Esophagus squamous epithelium (tissue), 5 donors: ENCODE measurements at regions not wholly inside any gene's neighbourhood (a gene's known extent, or its start where the extent isn't known, plus 50 kb on each side); places are given as distances from the start of the nearest gene placed in this dataset.
"Not testable (repeated sequence)": the region's sequence is repeated elsewhere in the genome, so short reads cannot be mapped to it uniquely, and the experiment has no call there.

Experiments
- DNase-seq: peaks from one replicate; lab custom pipeline; 2025; lab: John Stamatoyannopoulos, UW
- H3K27ac ChIP-seq, 4 donors: fragments of 200-600 bp; sonication (generic); one replicate each; pipeline ENCODE4 v1.5.1; 2016 to 2019; ENCODE audit warnings: mild to moderate bottlenecking in 1 of 4
- H3K27me3 ChIP-seq, 4 donors: fragments of 200-600 bp; sonication (generic); 1 replicate in 3 of 4; 2 replicates in 1 of 4; pipeline versions ENCODE4 v1.5.1 to v1.6.0; 2017 to 2021; ENCODE audit warnings: antibody characterized with exemption in 1 of 4
- H3K36me3 ChIP-seq, 3 donors: fragments of 200-600 bp; sonication (generic); one replicate each; pipeline ENCODE4 v1.5.1; 2016 to 2019
- H3K4me1 ChIP-seq, 3 donors: fragments of 200-600 bp; sonication (generic); one replicate each; pipeline ENCODE4 v1.5.1; 2017 to 2019
- H3K4me3 ChIP-seq, 4 donors: fragments of 200-600 bp; sonication (generic); 1 replicate in 3 of 4; 2 replicates in 1 of 4; pipeline ENCODE4 v1.5.1; 2016 to 2019; ENCODE audit warnings: mild to moderate bottlenecking in 2 of 4, moderate library complexity in 1 of 4
- H3K9me3 ChIP-seq, 3 donors: fragments of 200-600 bp; sonication (generic); one replicate each; pipeline ENCODE4 v1.5.1; 2016 to 2019
- CTCF ChIP-seq, 6 experiments: fragments of 450-650 bp in 4 of 6; fragments of 200-600 bp in 2 of 6; sonication (generic) in 2 of 6; IDR thresholded peaks; one replicate each; pipeline ENCODE4 v1.5.1; 2016 to 2019; ENCODE audit warnings: antibody characterized with exemption in 6 of 6, mild to moderate bottlenecking in 4 of 6, moderate library complexity in 4 of 6
- POLR2A ChIP-seq, 4 donors: fragments of 450-650 bp; IDR thresholded peaks; one replicate each; pipeline ENCODE4 v1.6.1; 2017; ENCODE audit warnings: antibody characterized with exemption in 4 of 4, mild to moderate bottlenecking in 4 of 4, moderate library complexity in 3 of 4
- WGBS, 2 donors: methylation state at CpG; one replicate each; pipeline ENCODE4 v1.1.5; 2018; 5-methylcytosine and 5-hydroxymethylcytosine counted together
- intact Hi-C: fragments of 100-400 bp; cut with DNase I; formaldehyde crosslinking; loops from one replicate; pipeline ENCODE4 v1.15.0; 2022
- donor health status: DM: yes; HTN: yes; CAD: no.

- H3K27ac ChIP-seq, result no peak overlapping the region
- TF ChIP-seq CTCF (IDR thresholded peaks at IDR 0.05), result no peak
- no peak for TF ChIP-seq POLR2A (IDR thresholded peaks at IDR 0.05)
- no peaks in the 10 kb centered on the region for H3K36me3 ChIP-seq
- WGBS, 2 donors, result 73 to 75% methylated on average over 4 of the region's 5 CpGs
- intact Hi-C loops, result no loop called here
- no peaks in the 10 kb centered on the region for H3K9me3 ChIP-seq
- H3K4me3 ChIP-seq, result no peak overlapping the region
- H3K4me1 ChIP-seq, result no peaks in the 10 kb centered on the region
- no peaks in the 10 kb centered on the region for H3K27me3 ChIP-seq
- no peak for DNase-seq
Observed at GRCh38 chr3:146702237-146702636, 97.1 kb upstream of the PLSCR5 start.

- Histone ChIP-seq H3K27ac (no peak overlapping the region), H3K9me3 (no peaks in the 10 kb centered on the region), H3K27me3 (no peaks in the 10 kb centered on the region), H3K4me1 (no peaks in the 10 kb centered on the region), H3K4me3 (no peak overlapping the region), H3K36me3 (no peaks in the 10 kb centered on the region)
- DNase-seq, result no peak
- intact Hi-C loops, result no loop called here
- WGBS, 2 donors, result 60 to 85% methylated on average over 2 to 3 of the region's 3 CpGs
- no peak for TF ChIP-seq CTCF (IDR thresholded peaks at IDR 0.05)
- TF ChIP-seq POLR2A (IDR thresholded peaks at IDR 0.05), result no peak
Observed at GRCh38 chr3:146701246-146701645, 96.1 kb upstream of the PLSCR5 start.

GRCh38 chr3:146700025-146700424, 94.9 kb upstream of the PLSCR5 start:
- intact Hi-C loops, result not testable (repeated sequence)

GRCh38 chr3:146692254-146692653, 87.1 kb upstream of the PLSCR5 start:
- H3K4me1 ChIP-seq, result no peaks in the 10 kb centered on the region
- no peak overlapping the region for H3K27ac ChIP-seq
- TF ChIP-seq CTCF (IDR thresholded peaks at IDR 0.05), result no peak
- TF ChIP-seq POLR2A (IDR thresholded peaks at IDR 0.05), result no peak
- H3K36me3 ChIP-seq, result no peaks in the 10 kb centered on the region
- intact Hi-C loops, result no loop called here
- no peak for DNase-seq
- H3K27me3 ChIP-seq, result no peaks in the 10 kb centered on the region
- WGBS, 2 donors, result 76 to 80% methylated on average over 2 of the region's 2 CpGs
- no peaks in the 10 kb centered on the region for H3K9me3 ChIP-seq
- no peak overlapping the region for H3K4me3 ChIP-seq

More at GRCh38 chr3:146700025-146700424, 94.9 kb upstream of the PLSCR5 start:
- H3K27me3 ChIP-seq, H3K9me3 ChIP-seq, H3K36me3 ChIP-seq, DNase-seq, H3K4me1 ChIP-seq, H3K27ac ChIP-seq, H3K4me3 ChIP-seq: not testable (repeated sequence)

GRCh38 chr3:146685050-146685814, 80.1 kb upstream of the PLSCR5 start:
- no peak overlapping the region for H3K4me3 ChIP-seq
- no peaks in the 10 kb centered on the region for H3K36me3 ChIP-seq
- no peak for DNase-seq
- H3K27ac ChIP-seq, result no peak overlapping the region
- TF ChIP-seq CTCF (IDR thresholded peaks at IDR 0.05) (no peak), POLR2A (IDR thresholded peaks at IDR 0.05) (no peak)
- intact Hi-C loops, result no loop called here
- no peaks in the 10 kb centered on the region for H3K27me3 ChIP-seq
- 65 to 75% methylated on average over 5 to 8 of the region's 8 CpGs for WGBS, 2 donors
- no peaks in the 10 kb centered on the region for H3K4me1 ChIP-seq
- no peaks in the 10 kb centered on the region for H3K9me3 ChIP-seq
